Mammary epithelial cell (primary cell): ENCODE measurements at regions not wholly inside any gene's neighbourhood (a gene's known extent, or its start where the extent isn't known, plus 50 kb on each side); places are given as distances from the start of the nearest gene placed in this dataset.

Experiments
- CTCF ChIP-seq, 2 donors: IDR thresholded peaks in 1 of 2; conservative IDR thresholded peaks in 1 of 2; 2 replicates each; pipeline ENCODE4 v1.5.1; 2011 to 2012; ENCODE audit warnings: inconsistent platforms in 2 of 2, low read length in 2 of 2, mild to moderate bottlenecking in 2 of 2, control low read depth in 1 of 2, low read depth in 1 of 2; ENCODE audit not compliant: insufficient read depth in 1 of 2; ENCODE audit errors: extremely low read depth in 1 of 2
- EZH2 ChIP-seq: IDR thresholded peaks from 2 replicates; pipeline ENCODE4 v1.6.1; 2012; ENCODE audit warnings: low read length, inconsistent platforms, borderline replicate concordance

GRCh38 chr7:49703881-49704280 lies 69.6 kb upstream of the VWC2 start:
- TF ChIP-seq CTCF (conservative IDR thresholded peaks at IDR 0.05 in 1 of 2, IDR thresholded peaks at IDR 0.05 in 1 of 2; ENCODE audit: extremely low read depth in 1 of 2, insufficient read depth in 1 of 2, low read depth in 1 of 2, low read length in 2 of 2), result no peak
- no peak for TF ChIP-seq EZH2
